WTC11 (cell line): ENCODE measurements at regions not wholly inside any gene's neighbourhood (a gene's known extent, or its start where the extent isn't known, plus 50 kb on each side); places are given as distances from the start of the nearest gene placed in this dataset.

Source experiments
- ATAC-seq: fragments of 200-7000 bp; cut with Tn5 transposase; 2 replicates; pipeline ENCODE4 v1.10.0; 2021; ENCODE audit warnings: mild to moderate bottlenecking, moderate library complexity
- CTCF ChIA-PET: fragments of 300-600 bp; sonication (Branson Sonifier 250); formaldehyde crosslinking; loops from one replicate; lab custom pipeline; 2021; ENCODE audit warnings: antibody characterized with exemption; lab: Charles Lee
- POLR2A ChIA-PET: fragments of 350-600 bp; sonication (Branson Sonifier 250); formaldehyde crosslinking; loops from one replicate; lab custom pipeline; 2021; ENCODE audit warnings: antibody characterized with exemption; lab: Charles Lee
- DNase-seq: peaks from one replicate; pipeline ENCODE4 v3.0.0; 2021; ENCODE audit warnings: low spot score
- H3K27ac Mint-ChIP-seq: 2 replicates; pipeline ENCODE4 v1.8.0; 2021; ENCODE audit warnings: mixed read lengths
- H3K27me3 Mint-ChIP-seq: 2 replicates; pipeline ENCODE4 v1.8.0; 2021; ENCODE audit warnings: low read depth, mild to moderate bottlenecking, moderate library complexity, mixed read lengths
- H3K36me3 Mint-ChIP-seq: 2 replicates; pipeline ENCODE4 v1.8.0; 2021; ENCODE audit warnings: mixed read lengths
- H3K4me1 Mint-ChIP-seq: 2 replicates; pipeline ENCODE4 v1.8.0; 2022; ENCODE audit warnings: mixed read lengths
- H3K4me3 Mint-ChIP-seq: 2 replicates; pipeline ENCODE4 v1.8.0; 2021; ENCODE audit warnings: mild to moderate bottlenecking, moderate library complexity, mixed read lengths
- H3K9me3 Mint-ChIP-seq: 2 replicates; pipeline ENCODE4 v1.8.0; 2021; ENCODE audit warnings: mixed read lengths
- CBFB ChIP-seq: sonication (generic); formaldehyde crosslinking; IDR thresholded peaks from 2 replicates; pipeline ENCODE4 v1.8.1; 2022; ENCODE audit warnings: mild to moderate bottlenecking, low read depth, missing genetic modification reagents
- E2F4 ChIP-seq: sonication (generic); formaldehyde crosslinking; IDR thresholded peaks from 2 replicates; pipeline ENCODE4 v1.8.1; 2022; ENCODE audit warnings: low read depth, mild to moderate bottlenecking, moderate library complexity, missing genetic modification reagents, borderline replicate concordance
- EMX1 ChIP-seq: fragments of 250-450 bp; sonication (Bioruptor Pico); IDR thresholded peaks from 2 replicates; pipeline ENCODE4 v1.8.0; 2021; ENCODE audit warnings: mild to moderate bottlenecking
- ETV6 ChIP-seq: sonication (generic); formaldehyde crosslinking; IDR thresholded peaks from 2 replicates; pipeline ENCODE4 v1.8.1; 2022; ENCODE audit warnings: mild to moderate bottlenecking, missing genetic modification reagents
- FOXK1 ChIP-seq: sonication (generic); formaldehyde crosslinking; IDR thresholded peaks from 2 replicates; pipeline ENCODE4 v1.8.0; 2022; ENCODE audit warnings: mild to moderate bottlenecking, moderate library complexity, missing genetic modification reagents
- GABPB1 ChIP-seq: sonication (generic); formaldehyde crosslinking; IDR thresholded peaks from 2 replicates; pipeline ENCODE4 v1.8.1; 2023; ENCODE audit warnings: mild to moderate bottlenecking, missing genetic modification reagents
- GRHL2 ChIP-seq: fragments of 250-450 bp; sonication (Bioruptor Pico); IDR thresholded peaks from 2 replicates; pipeline ENCODE4 v1.8.0; 2022; ENCODE audit warnings: mild to moderate bottlenecking, moderate library complexity; ENCODE audit not compliant: insufficient replicate concordance, severe bottlenecking
- HMGA2 ChIP-seq: fragments of 250-450 bp; sonication (Bioruptor Pico); IDR thresholded peaks from 2 replicates; pipeline ENCODE4 v1.4.0; 2021; ENCODE audit warnings: mild to moderate bottlenecking, moderate library complexity
- IRF2 ChIP-seq: sonication (generic); formaldehyde crosslinking; IDR thresholded peaks from 2 replicates; pipeline ENCODE4 v1.8.0; 2022; ENCODE audit warnings: low read depth, missing genetic modification reagents, borderline replicate concordance
- JAZF1 ChIP-seq: fragments of 250-450 bp; sonication (Bioruptor Pico); IDR thresholded peaks from 2 replicates; pipeline ENCODE4 v1.9.0; 2021; ENCODE audit warnings: moderate library complexity, mild to moderate bottlenecking, inconsistent platforms
- MLX ChIP-seq: sonication (generic); formaldehyde crosslinking; IDR thresholded peaks from 2 replicates; pipeline ENCODE4 v1.8.1; 2023; ENCODE audit warnings: mild to moderate bottlenecking, missing genetic modification reagents, moderate library complexity
- NFE2L1 ChIP-seq: sonication (generic); formaldehyde crosslinking; IDR thresholded peaks from 2 replicates; pipeline ENCODE4 v1.8.1; 2023; ENCODE audit warnings: missing genetic modification reagents
- NFYB ChIP-seq: sonication (generic); formaldehyde crosslinking; conservative IDR thresholded peaks from 2 replicates; pipeline ENCODE4 v1.8.0; 2022; ENCODE audit warnings: low read depth, missing genetic modification reagents
- RORB ChIP-seq: fragments of 250-450 bp; sonication (Bioruptor Pico); IDR thresholded peaks from 2 replicates; pipeline ENCODE4 v1.9.0; 2021; ENCODE audit warnings: mild to moderate bottlenecking
- TCF7 ChIP-seq: sonication (generic); formaldehyde crosslinking; IDR thresholded peaks from 2 replicates; pipeline ENCODE4 v1.8.0; 2022; ENCODE audit warnings: mild to moderate bottlenecking, low read depth, missing genetic modification reagents, moderate library complexity
- TEAD1 ChIP-seq: sonication (generic); formaldehyde crosslinking; IDR thresholded peaks from 2 replicates; pipeline ENCODE4 v1.8.0; 2022; ENCODE audit warnings: mild to moderate bottlenecking, missing genetic modification reagents
- TEAD4 ChIP-seq: sonication (generic); formaldehyde crosslinking; IDR thresholded peaks from 2 replicates; pipeline ENCODE4 v1.8.0; 2022; ENCODE audit warnings: mild to moderate bottlenecking, missing genetic modification reagents
- ZMAT4 ChIP-seq: fragments of 250-450 bp; sonication (Bioruptor Pico); IDR thresholded peaks from 2 replicates; pipeline ENCODE4 v1.9.0; 2021; ENCODE audit warnings: mild to moderate bottlenecking
- ZNF138 ChIP-seq: sonication (generic); formaldehyde crosslinking; conservative IDR thresholded peaks from 2 replicates; pipeline ENCODE4 v1.8.1; 2022; ENCODE audit warnings: mild to moderate bottlenecking, moderate library complexity, missing genetic modification reagents
- ZNF232 ChIP-seq: sonication (generic); formaldehyde crosslinking; IDR thresholded peaks from 2 replicates; pipeline ENCODE4 v1.8.0; 2022; ENCODE audit warnings: mild to moderate bottlenecking, missing genetic modification reagents
- ZNF396 ChIP-seq: fragments of 250-450 bp; sonication (Bioruptor Pico); IDR thresholded peaks from 2 replicates; pipeline ENCODE4 v1.8.0; 2021; ENCODE audit warnings: mild to moderate bottlenecking, moderate library complexity, borderline replicate concordance
- TF ChIP-seq, protein P1 (sequence below): sonication (generic); formaldehyde crosslinking; IDR thresholded peaks from 2 replicates; pipeline ENCODE4 v1.8.1; 2022; ENCODE audit warnings: missing genetic modification reagents, borderline replicate concordance
- TF ChIP-seq, protein P2 (sequence below): sonication (generic); formaldehyde crosslinking; IDR thresholded peaks from 2 replicates; pipeline ENCODE4 v1.8.0; 2023; ENCODE audit warnings: missing genetic modification reagents
- TF ChIP-seq, protein P3 (sequence below): sonication (generic); formaldehyde crosslinking; IDR thresholded peaks from 2 replicates; pipeline ENCODE4 v1.8.0; 2022; ENCODE audit warnings: mild to moderate bottlenecking, missing genetic modification reagents
- TF ChIP-seq, protein P4 (sequence below): fragments of 250-450 bp; sonication (Bioruptor Pico); IDR thresholded peaks from 2 replicates; pipeline ENCODE4 v1.9.0; 2021; ENCODE audit warnings: mild to moderate bottlenecking, borderline replicate concordance
- TF ChIP-seq, protein P5 (sequence below): sonication (generic); formaldehyde crosslinking; IDR thresholded peaks from 2 replicates; pipeline ENCODE4 v1.8.0; 2022; ENCODE audit warnings: mild to moderate bottlenecking, missing genetic modification reagents

GRCh38 chr11:80118073-80118472, 677.2 kb upstream of the TENM4 start:
- Mint-ChIP-seq H3K27me3 (no peaks in the 10 kb centered on the region), H3K36me3 (no peaks in the 10 kb centered on the region), H3K9me3 (0 out of 2 replicates have a peak, but pooled peaks cover 3% of the 10 kb centered on the region), H3K4me3 (no peak overlapping the region), H3K4me1 (no peaks in the 10 kb centered on the region), H3K27ac (no peak overlapping the region)
- TF ChIP-seq ZMAT4 (CRISPR knock-in tag) (no peak), TCF7 (CRISPR knock-in tag) (no peak), CBFB (CRISPR knock-in tag) (no peak), ZNF396 (CRISPR knock-in tag) (no peak), NFE2L1 (CRISPR knock-in tag) (no peak), TEAD4 (no peak), EMX1 (no peak), ZNF138 (no peak), JAZF1 (CRISPR knock-in tag) (no peak), HMGA2 (CRISPR knock-in tag) (no peak), E2F4 (CRISPR knock-in tag) (no peak), TEAD1 (CRISPR knock-in tag) (no peak)
- TF ChIP-seq, protein P1, sequence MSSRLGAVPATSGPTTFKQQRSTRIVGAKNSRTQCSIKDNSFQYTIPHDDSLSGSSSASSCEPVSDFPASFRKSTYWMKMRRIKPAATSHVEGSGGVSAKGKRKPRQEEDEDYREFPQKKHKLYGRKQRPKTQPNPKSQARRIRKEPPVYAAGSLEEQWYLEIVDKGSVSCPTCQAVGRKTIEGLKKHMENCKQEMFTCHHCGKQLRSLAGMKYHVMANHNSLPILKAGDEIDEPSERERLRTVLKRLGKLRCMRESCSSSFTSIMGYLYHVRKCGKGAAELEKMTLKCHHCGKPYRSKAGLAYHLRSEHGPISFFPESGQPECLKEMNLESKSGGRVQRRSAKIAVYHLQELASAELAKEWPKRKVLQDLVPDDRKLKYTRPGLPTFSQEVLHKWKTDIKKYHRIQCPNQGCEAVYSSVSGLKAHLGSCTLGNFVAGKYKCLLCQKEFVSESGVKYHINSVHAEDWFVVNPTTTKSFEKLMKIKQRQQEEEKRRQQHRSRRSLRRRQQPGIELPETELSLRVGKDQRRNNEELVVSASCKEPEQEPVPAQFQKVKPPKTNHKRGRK = no peak
- CTCF ChIA-PET = no interaction called here
- POLR2A ChIA-PET = no interaction called here
- no peak for ATAC-seq
- no peak for DNase-seq

DNA sequence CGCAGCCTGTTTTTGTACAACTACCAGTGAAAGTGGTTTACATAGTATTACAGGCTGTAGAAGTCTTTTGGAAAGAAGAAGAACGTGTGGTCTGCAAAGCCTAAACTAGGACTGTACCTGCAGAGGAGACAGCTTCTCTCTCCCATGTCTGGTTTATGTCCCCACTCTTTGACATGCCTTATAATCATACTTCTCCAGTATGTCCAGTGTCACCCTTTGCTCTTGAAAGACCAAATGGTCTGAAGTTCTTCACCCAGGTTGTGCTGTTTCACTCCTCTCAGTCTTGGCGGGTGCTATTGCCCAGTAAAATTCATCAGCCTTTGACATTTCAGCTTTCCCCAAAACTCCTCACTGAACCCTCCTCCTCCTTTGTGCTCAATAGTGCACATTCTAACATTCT, 676.0 kb upstream of the TENM4 start:
- ATAC-seq (no peak), DNase-seq (no peak)
- no peak overlapping the region for H3K4me3 Mint-ChIP-seq
- H3K36me3 Mint-ChIP-seq = no peaks in the 10 kb centered on the region
- no peaks in the 10 kb centered on the region for H3K4me1 Mint-ChIP-seq
- no peaks in the 10 kb centered on the region; the same call in 1 of the 2 replicates for H3K27me3 Mint-ChIP-seq
- POLR2A ChIA-PET = no interaction called here
- peaks cover 6% of the 10 kb centered on the region for H3K9me3 Mint-ChIP-seq
- CTCF ChIA-PET = no interaction called here
- H3K27ac Mint-ChIP-seq = no peak overlapping the region
- TF ChIP-seq MLX (no peak), NFE2L1 (CRISPR knock-in tag) (no peak), HMGA2 (CRISPR knock-in tag) (no peak), ZNF232 (CRISPR knock-in tag) (no peak), ETV6 (CRISPR knock-in tag) (no peak), GRHL2 (CRISPR knock-in tag) (no peak), NFYB (CRISPR knock-in tag) (no peak), RORB (CRISPR knock-in tag) (no peak), IRF2 (no peak), FOXK1 (CRISPR knock-in tag) (no peak), GABPB1 (no peak)
- TF ChIP-seq, protein P2, sequence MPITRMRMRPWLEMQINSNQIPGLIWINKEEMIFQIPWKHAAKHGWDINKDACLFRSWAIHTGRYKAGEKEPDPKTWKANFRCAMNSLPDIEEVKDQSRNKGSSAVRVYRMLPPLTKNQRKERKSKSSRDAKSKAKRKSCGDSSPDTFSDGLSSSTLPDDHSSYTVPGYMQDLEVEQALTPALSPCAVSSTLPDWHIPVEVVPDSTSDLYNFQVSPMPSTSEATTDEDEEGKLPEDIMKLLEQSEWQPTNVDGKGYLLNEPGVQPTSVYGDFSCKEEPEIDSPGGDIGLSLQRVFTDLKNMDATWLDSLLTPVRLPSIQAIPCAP (CRISPR knock-in tag) = no peak
- TF ChIP-seq, protein P3, sequence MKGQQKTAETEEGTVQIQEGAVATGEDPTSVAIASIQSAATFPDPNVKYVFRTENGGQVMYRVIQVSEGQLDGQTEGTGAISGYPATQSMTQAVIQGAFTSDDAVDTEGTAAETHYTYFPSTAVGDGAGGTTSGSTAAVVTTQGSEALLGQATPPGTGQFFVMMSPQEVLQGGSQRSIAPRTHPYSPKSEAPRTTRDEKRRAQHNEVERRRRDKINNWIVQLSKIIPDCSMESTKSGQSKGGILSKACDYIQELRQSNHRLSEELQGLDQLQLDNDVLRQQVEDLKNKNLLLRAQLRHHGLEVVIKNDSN = no peak
- TF ChIP-seq, protein P4, sequence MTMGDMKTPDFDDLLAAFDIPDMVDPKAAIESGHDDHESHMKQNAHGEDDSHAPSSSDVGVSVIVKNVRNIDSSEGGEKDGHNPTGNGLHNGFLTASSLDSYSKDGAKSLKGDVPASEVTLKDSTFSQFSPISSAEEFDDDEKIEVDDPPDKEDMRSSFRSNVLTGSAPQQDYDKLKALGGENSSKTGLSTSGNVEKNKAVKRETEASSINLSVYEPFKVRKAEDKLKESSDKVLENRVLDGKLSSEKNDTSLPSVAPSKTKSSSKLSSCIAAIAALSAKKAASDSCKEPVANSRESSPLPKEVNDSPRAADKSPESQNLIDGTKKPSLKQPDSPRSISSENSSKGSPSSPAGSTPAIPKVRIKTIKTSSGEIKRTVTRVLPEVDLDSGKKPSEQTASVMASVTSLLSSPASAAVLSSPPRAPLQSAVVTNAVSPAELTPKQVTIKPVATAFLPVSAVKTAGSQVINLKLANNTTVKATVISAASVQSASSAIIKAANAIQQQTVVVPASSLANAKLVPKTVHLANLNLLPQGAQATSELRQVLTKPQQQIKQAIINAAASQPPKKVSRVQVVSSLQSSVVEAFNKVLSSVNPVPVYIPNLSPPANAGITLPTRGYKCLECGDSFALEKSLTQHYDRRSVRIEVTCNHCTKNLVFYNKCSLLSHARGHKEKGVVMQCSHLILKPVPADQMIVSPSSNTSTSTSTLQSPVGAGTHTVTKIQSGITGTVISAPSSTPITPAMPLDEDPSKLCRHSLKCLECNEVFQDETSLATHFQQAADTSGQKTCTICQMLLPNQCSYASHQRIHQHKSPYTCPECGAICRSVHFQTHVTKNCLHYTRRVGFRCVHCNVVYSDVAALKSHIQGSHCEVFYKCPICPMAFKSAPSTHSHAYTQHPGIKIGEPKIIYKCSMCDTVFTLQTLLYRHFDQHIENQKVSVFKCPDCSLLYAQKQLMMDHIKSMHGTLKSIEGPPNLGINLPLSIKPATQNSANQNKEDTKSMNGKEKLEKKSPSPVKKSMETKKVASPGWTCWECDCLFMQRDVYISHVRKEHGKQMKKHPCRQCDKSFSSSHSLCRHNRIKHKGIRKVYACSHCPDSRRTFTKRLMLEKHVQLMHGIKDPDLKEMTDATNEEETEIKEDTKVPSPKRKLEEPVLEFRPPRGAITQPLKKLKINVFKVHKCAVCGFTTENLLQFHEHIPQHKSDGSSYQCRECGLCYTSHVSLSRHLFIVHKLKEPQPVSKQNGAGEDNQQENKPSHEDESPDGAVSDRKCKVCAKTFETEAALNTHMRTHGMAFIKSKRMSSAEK = no peak
- TF ChIP-seq, protein P5, sequence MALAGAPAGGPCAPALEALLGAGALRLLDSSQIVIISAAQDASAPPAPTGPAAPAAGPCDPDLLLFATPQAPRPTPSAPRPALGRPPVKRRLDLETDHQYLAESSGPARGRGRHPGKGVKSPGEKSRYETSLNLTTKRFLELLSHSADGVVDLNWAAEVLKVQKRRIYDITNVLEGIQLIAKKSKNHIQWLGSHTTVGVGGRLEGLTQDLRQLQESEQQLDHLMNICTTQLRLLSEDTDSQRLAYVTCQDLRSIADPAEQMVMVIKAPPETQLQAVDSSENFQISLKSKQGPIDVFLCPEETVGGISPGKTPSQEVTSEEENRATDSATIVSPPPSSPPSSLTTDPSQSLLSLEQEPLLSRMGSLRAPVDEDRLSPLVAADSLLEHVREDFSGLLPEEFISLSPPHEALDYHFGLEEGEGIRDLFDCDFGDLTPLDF (CRISPR knock-in tag) = no peak
